CD14-positive monocyte (primary cell): ENCODE measurements at regions not wholly inside any gene's neighbourhood (a gene's known extent, or its start where the extent isn't known, plus 50 kb on each side); places are given as distances from the start of the nearest gene placed in this dataset.

ENCODE experiments used
- DNase-seq, 3 donors: peaks; one replicate each; pipeline ENCODE4 v3.0.0-alpha.2; 2011 to 2022
- H2AFZ ChIP-seq: 2 replicates; pipeline ENCODE4 v1.6.0; 2012; ENCODE audit warnings: mild to moderate bottlenecking, low read depth, low read length, inconsistent platforms; ENCODE audit not compliant: insufficient read depth, poor library complexity, severe bottlenecking
- H3K27ac ChIP-seq, 2 donors: 1 replicate in 1 of 2; 2 replicates in 1 of 2; pipeline ENCODE4 v1.5.1; 2012 to 2013; ENCODE audit warnings: low read length in 2 of 2, control low read depth in 1 of 2, inconsistent platforms in 1 of 2, low read depth in 1 of 2, mild to moderate bottlenecking in 1 of 2
- H3K27me3 ChIP-seq, 2 donors: one replicate each; pipeline versions ENCODE4 v1.6.0 to v1.6.1; 2011 to 2013; ENCODE audit warnings: low read length in 2 of 2; ENCODE audit not compliant: control insufficient read depth in 2 of 2, insufficient read depth in 2 of 2
- H3K36me3 ChIP-seq, 2 donors: replicated peaks in 1 of 2; 1 replicate in 1 of 2; 2 replicates in 1 of 2; pipeline versions ENCODE4 v1.5.1 to v1.6.1; 2012 to 2013; ENCODE audit warnings: low read length in 2 of 2, control low read depth in 1 of 2, inconsistent platforms in 1 of 2, mild to moderate bottlenecking in 1 of 2; ENCODE audit not compliant: insufficient read depth in 2 of 2, control insufficient read depth in 1 of 2
- H3K4me1 ChIP-seq, 2 donors: 1 replicate in 1 of 2; 2 replicates in 1 of 2; pipeline versions ENCODE4 v1.5.1 to v1.6.1; 2012 to 2013; ENCODE audit warnings: low read length in 2 of 2, control low read depth in 1 of 2, inconsistent platforms in 1 of 2, mild to moderate bottlenecking in 1 of 2, moderate library complexity in 1 of 2; ENCODE audit not compliant: insufficient read depth in 2 of 2, control insufficient read depth in 1 of 2
- H3K4me2 ChIP-seq: replicated peaks from 2 replicates; pipeline ENCODE3; 2012; ENCODE audit warnings: low read length, moderate library complexity, mild to moderate bottlenecking; ENCODE audit not compliant: poor library complexity, severe bottlenecking; ENCODE audit errors: extremely low read depth
- H3K4me3 ChIP-seq, 3 experiments: fragments of 200-600 bp in 1 of 3; sonication (generic) in 1 of 3; replicated peaks in 1 of 3; 1 replicate in 2 of 3; 2 replicates in 1 of 3; pipeline ENCODE4 v1.5.1; 2011 to 2013; ENCODE audit warnings: low read length in 3 of 3, mild to moderate bottlenecking in 3 of 3, control low read depth in 2 of 3, low read depth in 2 of 3, inconsistent platforms in 1 of 3, moderate library complexity in 1 of 3
- H3K79me2 ChIP-seq: 2 replicates; pipeline ENCODE4 v1.6.0; 2012; ENCODE audit warnings: mild to moderate bottlenecking, control low read depth, inconsistent platforms, low read length, moderate library complexity; ENCODE audit not compliant: insufficient read depth
- H3K9ac ChIP-seq: 2 replicates; pipeline ENCODE4 v1.6.0; 2017; ENCODE audit warnings: low read length, mild to moderate bottlenecking; ENCODE audit not compliant: insufficient read depth, poor library complexity, severe bottlenecking
- H3K9me3 ChIP-seq, 2 donors: replicated peaks in 1 of 2; 1 replicate in 1 of 2; 2 replicates in 1 of 2; pipeline versions ENCODE4 v1.5.1 to v1.6.1; 2012 to 2013; ENCODE audit warnings: low read length in 2 of 2, control low read depth in 1 of 2; ENCODE audit not compliant: control insufficient read depth in 1 of 2, insufficient read depth in 1 of 2
- H4K20me1 ChIP-seq: 2 replicates; pipeline ENCODE4 v1.6.0; 2012; ENCODE audit warnings: mild to moderate bottlenecking, low read length, control low read depth, moderate library complexity; ENCODE audit not compliant: insufficient read depth
- H3K27ac Mint-ChIP-seq, 7 donors: one replicate each; pipeline ENCODE4 v1.8.0; 2020; ENCODE audit warnings: mild to moderate bottlenecking in 7 of 7, mixed read lengths in 7 of 7, moderate library complexity in 6 of 7, inconsistent platforms in 2 of 7
- H3K27me3 Mint-ChIP-seq, 3 donors: one replicate each; pipeline ENCODE4 v1.8.0; 2021 to 2022; ENCODE audit warnings: low read depth in 3 of 3, mild to moderate bottlenecking in 3 of 3, mixed read lengths in 3 of 3, moderate library complexity in 3 of 3, inconsistent platforms in 1 of 3
- H3K36me3 Mint-ChIP-seq, 2 donors: one replicate each; pipeline ENCODE4 v1.8.0; 2020; ENCODE audit warnings: mixed read lengths in 2 of 2, inconsistent platforms in 1 of 2, mild to moderate bottlenecking in 1 of 2
- H3K4me1 Mint-ChIP-seq: one replicate; pipeline ENCODE4 v1.8.0; 2020; ENCODE audit warnings: mild to moderate bottlenecking, mixed read lengths
- H3K4me3 Mint-ChIP-seq, 2 donors: one replicate each; pipeline ENCODE4 v1.8.0; 2020; ENCODE audit warnings: mild to moderate bottlenecking in 2 of 2, mixed read lengths in 2 of 2, moderate library complexity in 1 of 2
- H3K9me3 Mint-ChIP-seq, 7 donors: one replicate each; pipeline ENCODE4 v1.8.0; 2020 to 2022; ENCODE audit warnings: mixed read lengths in 7 of 7, mild to moderate bottlenecking in 6 of 7, moderate library complexity in 6 of 7, inconsistent platforms in 2 of 7
- CTCF ChIP-seq: fragments of 200-600 bp; IDR thresholded peaks from one replicate; pipeline ENCODE4 v1.8.0; 2022; ENCODE audit warnings: antibody characterized with exemption, mild to moderate bottlenecking
- WGBS: methylation state at CpG from one replicate; pipeline ENCODE4 v1.1.5; 2013; ENCODE audit warnings: missing lambda C conversion rate; ENCODE audit not compliant: insufficient coverage; 5-methylcytosine and 5-hydroxymethylcytosine counted together
- intact Hi-C, 2 donors: fragments of 100-400 bp; cut with micrococcal nuclease; formaldehyde crosslinking; loops; one replicate each; pipeline versions ENCODE4 v1.15.0 to v1.15.1; 2023

GRCh38 chr11:26096451-26096850, 235.5 kb upstream of the ANO3 start:
- H3K9ac ChIP-seq: no peak overlapping the region
- no peaks in the 10 kb centered on the region for H3K4me1 ChIP-seq
- 86% methylated on average over 4 of the region's 6 CpGs for WGBS
- H3K36me3 ChIP-seq: no peaks in the 10 kb centered on the region
- Mint-ChIP-seq H3K36me3 (no peaks in the 10 kb centered on the region), H3K27ac (no peak overlapping the region), H3K27me3 (no peaks in the 10 kb centered on the region), H3K4me1 (no peaks in the 10 kb centered on the region), H3K9me3 (peaks cover 0 to 4% (median 0%) of the 10 kb centered on the region in 7 donors), H3K4me3 (no peak overlapping the region)
- no peaks in the 10 kb centered on the region for H4K20me1 ChIP-seq
- no peaks in the 10 kb centered on the region for H3K79me2 ChIP-seq
- no peaks in the 10 kb centered on the region for H3K27me3 ChIP-seq
- H3K27ac ChIP-seq: no peak overlapping the region
- TF ChIP-seq CTCF: no peak
- no peak overlapping the region for H3K4me2 ChIP-seq
- H2AFZ ChIP-seq: no peak overlapping the region
- intact Hi-C loops: no loop called here
- no peaks in the 10 kb centered on the region for H3K9me3 ChIP-seq
- H3K4me3 ChIP-seq: no peak overlapping the region
- DNase-seq: no peak

- no CpG with 5 or more reads among the region's 5 CpGs for WGBS
- H3K9me3 ChIP-seq: no peaks in the 10 kb centered on the region
Measured at GRCh38 chr11:26102325-26102724, 229.6 kb upstream of the ANO3 start.

More at GRCh38 chr11:26102325-26102724, 229.6 kb upstream of the ANO3 start:
- no peaks in the 10 kb centered on the region for H3K36me3 ChIP-seq
- H3K79me2 ChIP-seq: no peaks in the 10 kb centered on the region
- H3K27me3 ChIP-seq: no peaks in the 10 kb centered on the region
- no peak for DNase-seq
- no peaks in the 10 kb centered on the region for H3K4me1 Mint-ChIP-seq
- intact Hi-C loops: no loop called here
- H3K4me3 ChIP-seq: no peak overlapping the region
- H3K27ac Mint-ChIP-seq: no peak overlapping the region
- no peaks in the 10 kb centered on the region for H4K20me1 ChIP-seq
- H3K4me2 ChIP-seq: no peak overlapping the region
- peaks cover 0 to 8% (median 0%) of the 10 kb centered on the region in 7 donors for H3K9me3 Mint-ChIP-seq
- no peaks in the 10 kb centered on the region for H3K4me1 ChIP-seq
- H3K36me3 Mint-ChIP-seq: no peaks in the 10 kb centered on the region
- H3K9ac ChIP-seq: no peak overlapping the region
- no peak for TF ChIP-seq CTCF
- no peak overlapping the region for H3K4me3 Mint-ChIP-seq
- no peak overlapping the region for H2AFZ ChIP-seq
- no peak overlapping the region for H3K27ac ChIP-seq
- no peaks in the 10 kb centered on the region for H3K27me3 Mint-ChIP-seq
